DLD1 (cell line): ENCODE measurements at regions not wholly inside any gene's neighbourhood (a gene's known extent, or its start where the extent isn't known, plus 50 kb on each side); places are given as distances from the start of the nearest gene placed in this dataset.
"Not testable (repeated sequence)": the region's sequence is repeated elsewhere in the genome, so short reads cannot be mapped to it uniquely, and the experiment has no call there.

Source experiments
- in situ Hi-C: cut with HindIII; loops from 2 replicates; pipeline ENCODE4 v1.10.0; 2017; ENCODE audit warnings: low sequenced_read_pairs

DNA sequence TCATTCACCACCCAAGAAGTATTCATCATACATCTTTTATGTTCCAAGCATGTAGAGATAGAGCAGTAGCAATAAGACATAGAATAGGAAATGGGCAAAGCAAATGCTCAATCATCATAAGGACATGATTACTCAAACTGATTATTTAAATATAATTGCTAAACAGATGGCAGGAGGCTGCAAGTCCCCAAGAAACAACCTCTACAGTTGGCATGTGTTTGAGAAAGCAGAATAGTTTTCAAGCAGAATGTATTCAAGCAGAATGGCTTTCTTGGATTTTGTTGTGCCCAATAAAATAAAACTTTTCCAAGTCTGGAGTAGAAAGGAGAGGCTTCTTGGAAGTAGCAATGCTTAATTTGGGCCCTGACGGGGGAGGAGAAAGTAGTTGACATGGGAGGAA, 86.5 kb upstream of the SYN3 start:
- in situ Hi-C loops: no loop called here

DNA sequence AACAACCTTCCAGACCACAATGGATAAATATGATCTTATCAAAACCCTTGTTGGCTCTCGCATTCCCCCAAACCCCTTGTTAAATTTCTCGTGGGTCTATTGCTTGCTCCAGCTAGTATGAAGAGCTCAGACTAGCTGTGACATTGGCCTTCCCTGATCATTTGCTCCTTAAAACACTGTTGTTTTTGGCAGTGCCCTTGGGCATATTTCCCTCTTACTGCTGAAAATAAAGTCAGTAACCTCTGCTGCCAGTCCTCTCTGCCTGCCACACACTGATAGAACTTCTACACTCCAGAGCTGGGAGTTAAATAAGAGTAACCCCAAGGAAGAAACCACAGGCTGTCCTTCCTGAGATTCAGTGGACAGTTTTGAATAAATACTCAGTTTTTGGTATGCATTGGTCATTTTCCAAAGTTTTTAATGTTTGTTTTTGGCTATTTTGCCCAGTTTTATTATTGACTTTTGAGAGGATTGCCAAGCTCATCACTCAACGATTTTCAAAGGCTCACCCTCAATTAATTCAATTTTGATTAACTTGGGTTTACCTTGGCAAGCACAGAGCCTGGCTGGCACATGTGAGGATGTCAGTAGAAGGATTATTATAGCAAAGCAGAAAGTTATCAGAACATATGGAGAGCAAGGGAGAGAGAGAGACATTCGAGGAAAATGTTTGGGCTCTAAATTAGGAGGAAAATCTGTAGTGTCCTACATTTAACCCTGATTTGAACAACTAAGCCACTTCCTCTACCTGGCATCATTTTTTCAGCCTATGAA, 84.3 kb upstream of the SYN3 start:
- in situ Hi-C loops: no loop called here

DNA sequence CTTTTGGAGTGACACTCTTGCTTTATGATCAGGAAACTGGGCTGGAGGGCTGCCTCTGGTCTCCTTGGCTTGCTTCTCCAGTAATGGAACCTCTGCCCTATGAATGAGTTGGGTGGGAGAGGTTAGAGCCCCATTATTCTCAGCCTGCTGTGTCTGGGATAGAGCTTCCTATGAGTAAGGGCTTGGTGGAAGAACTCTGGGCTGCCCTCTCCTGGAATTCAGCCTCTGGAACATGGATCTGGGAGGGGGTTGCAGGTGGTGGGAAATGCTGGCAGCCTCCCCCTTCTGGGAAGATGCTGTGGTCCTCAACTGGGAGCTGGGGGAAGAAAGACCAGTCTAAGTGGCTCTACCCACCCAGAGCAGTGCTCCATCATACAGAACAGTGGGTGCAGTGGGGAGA, 81.8 kb upstream of the SYN3 start:
- in situ Hi-C loops: no loop called here

- in situ Hi-C loops: not testable (repeated sequence)
Observed at GRCh38 chr22:33138333-33138732, 80.2 kb upstream of the SYN3 start.

DNA sequence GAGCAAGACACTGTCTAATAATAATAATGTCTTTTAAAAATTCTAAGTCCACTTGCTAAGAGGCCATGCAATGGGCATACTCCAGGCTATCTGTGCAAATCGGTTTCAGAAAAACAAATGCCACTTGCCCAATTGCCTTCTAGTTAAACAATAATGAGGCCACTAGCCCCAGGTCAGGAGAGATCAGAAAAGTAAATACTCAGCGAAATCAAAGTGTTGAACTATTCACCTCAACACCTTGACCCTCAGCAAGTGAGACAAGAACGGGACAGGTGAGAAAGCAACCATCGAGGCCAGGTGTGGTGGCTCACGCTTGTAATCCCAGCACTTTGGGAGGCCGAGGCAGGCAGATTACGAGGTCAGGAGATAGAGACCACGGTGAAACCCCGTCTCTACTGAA, 72.3 kb upstream of the SYN3 start:
- in situ Hi-C loops: no loop called here

DNA sequence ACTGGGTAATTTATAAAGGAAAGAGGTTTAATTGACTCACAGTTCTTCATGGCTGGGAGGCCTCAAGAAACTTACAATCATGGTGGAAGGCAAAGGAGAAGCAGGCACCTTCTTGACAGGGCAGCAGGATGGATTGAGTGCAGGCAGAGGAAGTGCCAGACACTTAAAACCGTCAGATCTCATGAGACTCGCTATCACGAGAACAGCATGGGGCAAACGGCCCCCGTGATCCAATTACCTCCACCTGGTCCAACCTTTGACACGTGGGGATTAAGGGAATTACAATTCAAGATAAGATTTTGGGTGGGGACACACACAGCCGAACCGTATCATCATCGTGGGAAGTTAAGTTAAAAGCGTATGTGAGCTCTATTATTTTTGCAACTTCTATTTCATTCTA, 71.4 kb upstream of the SYN3 start:
- in situ Hi-C loops: no loop called here

- in situ Hi-C loops: no loop called here
Observed at GRCh38 chr22:33126881-33127280, 68.7 kb upstream of the SYN3 start.

DNA sequence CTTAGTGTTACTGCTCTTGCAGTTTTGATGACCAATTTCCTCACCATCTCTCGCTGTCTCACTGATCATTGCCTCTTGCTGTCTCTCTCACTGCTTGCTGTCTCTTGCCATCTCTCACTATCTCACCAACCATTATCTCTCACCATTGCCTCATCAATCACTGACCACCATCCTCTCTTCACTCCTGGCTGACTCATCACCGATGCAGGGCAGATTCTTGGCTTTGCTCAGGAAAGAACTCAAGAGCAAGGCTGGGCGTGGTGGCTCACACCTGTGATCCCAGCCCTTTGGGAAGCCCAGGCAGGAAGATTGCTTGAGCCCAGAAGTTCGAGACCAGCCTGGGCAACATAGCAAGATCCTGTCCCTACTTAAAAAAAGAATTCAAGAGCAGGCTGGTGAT, 66.3 kb upstream of the SYN3 start:
- in situ Hi-C loops: no loop called here

GRCh38 chr22:33122439-33122838, 64.3 kb upstream of the SYN3 start:
- in situ Hi-C loops: not testable (repeated sequence)

- in situ Hi-C loops: no loop called here
Observed at GRCh38 chr22:33119044-33119443, 60.9 kb upstream of the SYN3 start.

- in situ Hi-C loops: no loop called here
Observed at GRCh38 chr22:33117821-33118220, 59.6 kb upstream of the SYN3 start.

- in situ Hi-C loops: no loop called here
Observed at GRCh38 chr22:33116841-33117547, 58.8 kb upstream of the SYN3 start.

GRCh38 chr22:33114565-33114964, 56.4 kb upstream of the SYN3 start:
- in situ Hi-C loops: no loop called here

DNA sequence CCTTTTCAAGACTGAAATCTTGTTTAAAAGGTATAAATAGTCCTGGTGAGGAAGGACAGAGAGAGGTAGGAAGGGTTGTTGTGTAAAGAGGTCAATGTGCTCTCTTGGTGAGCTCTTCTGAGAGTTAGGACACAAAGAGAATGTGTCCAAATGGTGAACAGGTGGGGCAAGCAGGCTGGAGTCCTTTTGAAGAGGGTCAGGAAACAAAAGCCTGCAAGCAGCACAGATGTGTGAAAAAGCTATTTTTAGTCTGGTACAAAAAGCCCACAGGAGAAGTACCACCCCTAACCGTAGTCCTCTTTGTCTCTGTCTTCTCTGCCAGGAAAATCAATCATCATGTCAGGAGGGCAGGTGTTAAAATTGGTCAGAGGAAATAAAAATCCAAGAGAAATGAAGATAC, 54.4 kb upstream of the SYN3 start:
- in situ Hi-C loops: no loop called here

DNA sequence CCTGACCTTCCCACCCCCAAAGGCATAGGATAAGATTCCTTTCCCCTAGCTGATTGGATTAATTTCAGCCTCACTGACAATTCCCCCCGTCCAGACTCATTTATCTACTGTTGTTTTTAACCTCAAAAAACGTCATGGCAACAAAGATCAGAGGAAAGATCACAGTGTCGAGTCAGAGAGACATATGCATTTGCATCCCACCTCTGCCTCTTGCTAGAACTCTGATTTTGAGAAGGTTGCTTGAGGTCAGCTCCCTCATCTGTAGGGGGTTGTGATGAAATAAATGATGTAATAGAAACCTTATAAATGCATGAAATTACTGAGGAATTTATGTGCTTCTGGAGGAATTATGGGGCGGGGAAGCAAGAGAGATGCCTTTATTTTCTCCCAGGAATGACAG, 53.3 kb upstream of the SYN3 start:
- in situ Hi-C loops: no loop called here

- in situ Hi-C loops: no loop called here
Observed at GRCh38 chr22:33110562-33111163, 52.5 kb upstream of the SYN3 start.

DNA sequence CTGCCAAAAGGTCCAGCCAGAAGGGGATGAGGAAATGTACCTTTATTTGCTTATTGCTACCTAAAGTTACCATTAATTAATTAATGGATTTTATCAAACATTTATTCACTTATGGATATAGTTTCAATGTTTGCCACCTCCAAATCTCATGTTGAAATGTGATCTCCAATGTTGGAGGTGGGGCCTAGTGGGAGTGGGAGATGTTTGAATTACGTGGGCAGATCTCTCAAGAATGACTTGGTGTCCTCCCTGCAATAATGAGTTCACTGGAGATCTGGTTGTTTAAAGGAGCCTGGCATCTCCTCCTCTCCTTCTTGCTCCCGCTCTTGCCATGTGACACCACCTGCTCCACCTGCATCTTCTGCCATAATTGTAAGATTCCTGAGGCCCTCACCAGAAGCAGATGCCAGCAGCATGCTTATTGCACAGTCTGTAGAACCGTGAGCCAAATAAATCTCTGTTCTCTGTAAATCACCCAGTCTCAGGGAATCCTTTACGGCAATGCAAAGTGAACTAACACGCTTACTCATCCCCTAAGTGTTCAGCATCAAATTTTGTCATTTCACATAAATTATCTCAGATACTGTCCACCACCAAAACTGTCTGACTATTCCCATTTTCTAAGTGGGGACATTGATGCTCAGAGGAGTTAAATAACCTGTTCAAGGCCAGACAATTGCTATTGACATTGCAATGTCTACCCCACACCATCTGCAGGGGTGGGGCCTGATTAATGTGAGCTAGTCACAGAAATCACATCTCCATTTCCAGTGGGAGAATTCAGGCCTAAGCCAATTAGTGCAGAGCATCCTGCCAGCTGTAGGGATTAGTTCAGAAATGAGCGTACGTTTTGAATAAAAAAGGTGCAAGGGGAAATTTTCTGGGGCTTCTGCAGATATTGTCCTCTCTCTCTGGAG, 51.6 kb upstream of the SYN3 start:
- in situ Hi-C loops: no loop called here

- in situ Hi-C loops: no loop called here
Observed at GRCh38 chr22:33108037-33108436, 49.9 kb upstream of the SYN3 start.
